ENCODE measurements at regions not wholly inside any gene's neighbourhood (a gene's known extent, or its start where the extent isn't known, plus 50 kb on each side); places are given as distances from the start of the nearest gene placed in this dataset.

GRCh38 chr18:51647942-51648341 is 450.5 kb upstream of the MEX3C start:
- Histone ChIP-seq H3K9ac (ENCODE audit: low read depth, low read length, poor library complexity) (no peak overlapping the region), H2AFZ (ENCODE audit: low read length) (no peak overlapping the region), H2AK5ac (ENCODE audit: low read depth, low read length) (no peak overlapping the region), H2BK12ac (ENCODE audit: low read length) (no peak overlapping the region), H3K9me3 (replicated peaks in 1 of 2; ENCODE audit: control insufficient read depth in 2 of 2, insufficient read depth in 1 of 2, low read depth in 1 of 2, low read length in 2 of 2) (no peaks in the 10 kb centered on the region), H3K4me2 (ENCODE audit: insufficient read depth, low read length, poor library complexity, severe bottlenecking) (no peak overlapping the region), H3K27me3 (ENCODE audit: control insufficient read depth in 3 of 3, insufficient read depth in 3 of 3, low read depth in 1 of 3, low read length in 3 of 3) (no peaks in the 10 kb centered on the region), H3K4me1 (ENCODE audit: control insufficient read depth in 2 of 2, insufficient read depth in 1 of 2, low read depth in 1 of 2, low read length in 2 of 2) (no peaks in the 10 kb centered on the region), H3K4ac (ENCODE audit: low read length) (no peak overlapping the region), H3K79me1 (ENCODE audit: low read depth, low read length) (no peaks in the 10 kb centered on the region), H3K23ac (ENCODE audit: low read depth, low read length, poor library complexity) (no peak overlapping the region), H3K14ac (ENCODE audit: low read length) (no peak overlapping the region), H3K36me3 (replicated peaks in 1 of 2; ENCODE audit: control insufficient read depth in 2 of 2, insufficient read depth in 2 of 2, low read length in 2 of 2) (no peaks in the 10 kb centered on the region), H3K18ac (ENCODE audit: low read length) (no peak overlapping the region), H2BK120ac (ENCODE audit: low read depth, low read length) (no peak overlapping the region), H2BK5ac (ENCODE audit: low read length) (no peak overlapping the region), H3K4me3 (ENCODE audit: low read length in 2 of 2) (no peak overlapping the region), H4K8ac (ENCODE audit: low read depth, low read length) (no peak overlapping the region), H4K91ac (ENCODE audit: low read depth, low read length, poor library complexity) (no peak overlapping the region), H2BK15ac (ENCODE audit: low read length) (no peak overlapping the region), H3K27ac (replicated peaks; ENCODE audit: low read length) (no peak overlapping the region)
- no peak for DNase-seq (ENCODE audit: low spot score)
- WGBS, 2 donors (ENCODE audit: extremely low coverage in 2 of 2, insufficient read length in 2 of 2, insufficient replicate concordance in 1 of 2): no CpG with 5 or more reads among the region's 2 CpGs

GRCh38 chr18:51649796-51650195 is 452.3 kb upstream of the MEX3C start:
- no CpG with 5 or more reads among the region's 1 CpG for WGBS, 2 donors (ENCODE audit: extremely low coverage in 2 of 2, insufficient read length in 2 of 2, insufficient replicate concordance in 1 of 2)
- no peak overlapping the region for H3K23ac ChIP-seq (ENCODE audit: low read depth, low read length, poor library complexity)
- no peak overlapping the region for H2AFZ ChIP-seq (ENCODE audit: low read length)
- H3K9ac ChIP-seq (ENCODE audit: low read depth, low read length, poor library complexity): no peak overlapping the region
- no peak overlapping the region for H3K4ac ChIP-seq (ENCODE audit: low read length)
- H4K8ac ChIP-seq (ENCODE audit: low read depth, low read length): no peak overlapping the region
- H3K36me3 ChIP-seq (replicated peaks in 1 of 2; ENCODE audit: control insufficient read depth in 2 of 2, insufficient read depth in 2 of 2, low read length in 2 of 2): no peaks in the 10 kb centered on the region
- H3K27ac ChIP-seq (replicated peaks; ENCODE audit: low read length): no peak overlapping the region
- no peak overlapping the region for H2BK5ac ChIP-seq (ENCODE audit: low read length)
- DNase-seq (ENCODE audit: low spot score): no peak
- no peak overlapping the region for H3K18ac ChIP-seq (ENCODE audit: low read length)
- H3K14ac ChIP-seq (ENCODE audit: low read length): no peak overlapping the region
- no peak overlapping the region for H2BK12ac ChIP-seq (ENCODE audit: low read length)
- H4K91ac ChIP-seq (ENCODE audit: low read depth, low read length, poor library complexity): no peak overlapping the region
- peaks cover 6 to 9% of the 10 kb centered on the region in 2 donors for H3K4me1 ChIP-seq (ENCODE audit: control insufficient read depth in 2 of 2, insufficient read depth in 1 of 2, low read depth in 1 of 2, low read length in 2 of 2)
- no peak overlapping the region for H2AK5ac ChIP-seq (ENCODE audit: low read depth, low read length)
- H3K79me1 ChIP-seq (ENCODE audit: low read depth, low read length): no peaks in the 10 kb centered on the region
- no peak overlapping the region for H3K4me3 ChIP-seq (ENCODE audit: low read length in 2 of 2)
- no peaks in the 10 kb centered on the region for H3K27me3 ChIP-seq (ENCODE audit: control insufficient read depth in 3 of 3, insufficient read depth in 3 of 3, low read depth in 1 of 3, low read length in 3 of 3)
- H3K4me2 ChIP-seq (ENCODE audit: insufficient read depth, low read length, poor library complexity, severe bottlenecking): no peak overlapping the region
- no peaks in the 10 kb centered on the region for H3K9me3 ChIP-seq (replicated peaks in 1 of 2; ENCODE audit: control insufficient read depth in 2 of 2, insufficient read depth in 1 of 2, low read depth in 1 of 2, low read length in 2 of 2)
- H2BK120ac ChIP-seq (ENCODE audit: low read depth, low read length): no peak overlapping the region
- no peak overlapping the region for H2BK15ac ChIP-seq (ENCODE audit: low read length)

GRCh38 chr18:51651761-51652160 is 454.3 kb upstream of the MEX3C start:
- H3K23ac ChIP-seq (ENCODE audit: low read depth, low read length, poor library complexity): no peak overlapping the region
- no CpG with 5 or more reads among the region's 2 CpGs for WGBS, 2 donors (ENCODE audit: extremely low coverage in 2 of 2, insufficient read length in 2 of 2, insufficient replicate concordance in 1 of 2)

GRCh38 chr18:51653507-51654213 is 456.2 kb upstream of the MEX3C start:
- H2BK12ac ChIP-seq (ENCODE audit: low read length): no peak overlapping the region
- peaks cover 11 to 15% of the 10 kb centered on the region in 2 donors for H3K4me1 ChIP-seq (ENCODE audit: control insufficient read depth in 2 of 2, insufficient read depth in 1 of 2, low read depth in 1 of 2, low read length in 2 of 2)
- H2BK5ac ChIP-seq (ENCODE audit: low read length): no peak overlapping the region
- H2BK15ac ChIP-seq (ENCODE audit: low read length): no peak overlapping the region
- H4K91ac ChIP-seq (ENCODE audit: low read depth, low read length, poor library complexity): no peak overlapping the region
- no peak overlapping the region for H3K27ac ChIP-seq (replicated peaks; ENCODE audit: low read length)
- no peaks in the 10 kb centered on the region for H3K9me3 ChIP-seq (replicated peaks in 1 of 2; ENCODE audit: control insufficient read depth in 2 of 2, insufficient read depth in 1 of 2, low read depth in 1 of 2, low read length in 2 of 2)
- no peak for DNase-seq (ENCODE audit: low spot score)
- H3K4me2 ChIP-seq (ENCODE audit: insufficient read depth, low read length, poor library complexity, severe bottlenecking): no peak overlapping the region
- no peak overlapping the region for H2AFZ ChIP-seq (ENCODE audit: low read length)
- no peak overlapping the region for H3K9ac ChIP-seq (ENCODE audit: low read depth, low read length, poor library complexity)
- H3K27me3 ChIP-seq (ENCODE audit: control insufficient read depth in 3 of 3, insufficient read depth in 3 of 3, low read depth in 1 of 3, low read length in 3 of 3): no peaks in the 10 kb centered on the region
- H3K4ac ChIP-seq (ENCODE audit: low read length): no peak overlapping the region
- H3K14ac ChIP-seq (ENCODE audit: low read length): no peak overlapping the region
- no peak overlapping the region for H2AK5ac ChIP-seq (ENCODE audit: low read depth, low read length)
- WGBS, 2 donors (ENCODE audit: extremely low coverage in 2 of 2, insufficient read length in 2 of 2, insufficient replicate concordance in 1 of 2): no CpG with 5 or more reads among the region's 3 CpGs
- no peak overlapping the region for H3K23ac ChIP-seq (ENCODE audit: low read depth, low read length, poor library complexity)
- no peaks in the 10 kb centered on the region for H3K36me3 ChIP-seq (replicated peaks in 1 of 2; ENCODE audit: control insufficient read depth in 2 of 2, insufficient read depth in 2 of 2, low read length in 2 of 2)
- no peak overlapping the region for H3K4me3 ChIP-seq (ENCODE audit: low read length in 2 of 2)
- no peak overlapping the region for H2BK120ac ChIP-seq (ENCODE audit: low read depth, low read length)
- H3K18ac ChIP-seq (ENCODE audit: low read length): no peak overlapping the region
- H3K79me1 ChIP-seq (ENCODE audit: low read depth, low read length): no peaks in the 10 kb centered on the region
- H4K8ac ChIP-seq (ENCODE audit: low read depth, low read length): no peak overlapping the region

More at GRCh38 chr18:51651761-51652160, 454.3 kb upstream of the MEX3C start:
- Histone ChIP-seq H3K9ac (ENCODE audit: low read depth, low read length, poor library complexity) (no peak overlapping the region), H2BK15ac (ENCODE audit: low read length) (no peak overlapping the region), H2BK12ac (ENCODE audit: low read length) (no peak overlapping the region), H3K27ac (replicated peaks; ENCODE audit: low read length) (no peak overlapping the region), H3K4me2 (ENCODE audit: insufficient read depth, low read length, poor library complexity, severe bottlenecking) (no peak overlapping the region), H3K9me3 (replicated peaks in 1 of 2; ENCODE audit: control insufficient read depth in 2 of 2, insufficient read depth in 1 of 2, low read depth in 1 of 2, low read length in 2 of 2) (no peaks in the 10 kb centered on the region), H3K27me3 (ENCODE audit: control insufficient read depth in 3 of 3, insufficient read depth in 3 of 3, low read depth in 1 of 3, low read length in 3 of 3) (no peaks in the 10 kb centered on the region), H3K18ac (ENCODE audit: low read length) (no peak overlapping the region), H4K91ac (ENCODE audit: low read depth, low read length, poor library complexity) (no peak overlapping the region), H4K8ac (ENCODE audit: low read depth, low read length) (no peak overlapping the region), H3K79me1 (ENCODE audit: low read depth, low read length) (no peaks in the 10 kb centered on the region), H2BK120ac (ENCODE audit: low read depth, low read length) (no peak overlapping the region), H2BK5ac (ENCODE audit: low read length) (no peak overlapping the region), H3K4me3 (ENCODE audit: low read length in 2 of 2) (no peak overlapping the region), H3K4me1 (ENCODE audit: control insufficient read depth in 2 of 2, insufficient read depth in 1 of 2, low read depth in 1 of 2, low read length in 2 of 2) (peaks cover 11 to 15% of the 10 kb centered on the region in 2 donors), H2AK5ac (ENCODE audit: low read depth, low read length) (no peak overlapping the region), H3K14ac (ENCODE audit: low read length) (no peak overlapping the region), H2AFZ (ENCODE audit: low read length) (no peak overlapping the region), H3K4ac (ENCODE audit: low read length) (no peak overlapping the region), H3K36me3 (replicated peaks in 1 of 2; ENCODE audit: control insufficient read depth in 2 of 2, insufficient read depth in 2 of 2, low read length in 2 of 2) (no peaks in the 10 kb centered on the region)
- DNase-seq (ENCODE audit: low spot score): no peak
